Motor neuron (in vitro differentiated cells): ENCODE measurements at regions not wholly inside any gene's neighbourhood (a gene's known extent, or its start where the extent isn't known, plus 50 kb on each side); places are given as distances from the start of the nearest gene placed in this dataset.

Experiments
- ATAC-seq, 8 experiments: fragments of 200-7000 bp; cut with Tn5 transposase; replicated peaks in 6 of 8; 2 replicates each; pipeline ENCODE4 v1.8.0; 2021; ENCODE audit warnings: mild to moderate bottlenecking in 8 of 8, moderate library complexity in 8 of 8
- H3K27ac ChIP-seq, 2 donors: fragments of 250-450 bp; sonication (Bioruptor Pico); 2 replicates each; pipeline ENCODE4 v1.9.0; 2021; ENCODE audit warnings: antibody characterized with exemption in 2 of 2, mild to moderate bottlenecking in 2 of 2, moderate library complexity in 1 of 2
- H3K4me1 ChIP-seq, 2 donors: fragments of 250-450 bp; sonication (Bioruptor Pico); replicated peaks in 1 of 2; 2 replicates each; pipeline ENCODE4 v1.6.1; 2021; ENCODE audit warnings: antibody characterized with exemption in 2 of 2, mild to moderate bottlenecking in 2 of 2, moderate library complexity in 1 of 2
- H3K4me3 ChIP-seq, 5 donors: fragments of 250-450 bp; sonication (Bioruptor Pico); 2 replicates each; pipeline ENCODE4 v1.9.0; 2021; ENCODE audit warnings: antibody characterized with exemption in 5 of 5, mild to moderate bottlenecking in 5 of 5, moderate library complexity in 4 of 5
- WGBS, 10 experiments: fragments of 450-650 bp; shearing (Covaris generic); methylation state at CpG; one replicate each; pipeline ENCODE4 v1.0.0; 2022; 5-methylcytosine and 5-hydroxymethylcytosine counted together
- in situ Hi-C, 9 experiments: fragments of 400-800 bp; cut with MboI; loops; one replicate each; pipeline ENCODE4 v1.15.0; 2021; ENCODE audit warnings: low sequenced_read_pairs in 9 of 9, low pct_unique_long_range_greater_than_20kb in 2 of 9; ENCODE audit not compliant: unreplicated experiment in 9 of 9

DNA sequence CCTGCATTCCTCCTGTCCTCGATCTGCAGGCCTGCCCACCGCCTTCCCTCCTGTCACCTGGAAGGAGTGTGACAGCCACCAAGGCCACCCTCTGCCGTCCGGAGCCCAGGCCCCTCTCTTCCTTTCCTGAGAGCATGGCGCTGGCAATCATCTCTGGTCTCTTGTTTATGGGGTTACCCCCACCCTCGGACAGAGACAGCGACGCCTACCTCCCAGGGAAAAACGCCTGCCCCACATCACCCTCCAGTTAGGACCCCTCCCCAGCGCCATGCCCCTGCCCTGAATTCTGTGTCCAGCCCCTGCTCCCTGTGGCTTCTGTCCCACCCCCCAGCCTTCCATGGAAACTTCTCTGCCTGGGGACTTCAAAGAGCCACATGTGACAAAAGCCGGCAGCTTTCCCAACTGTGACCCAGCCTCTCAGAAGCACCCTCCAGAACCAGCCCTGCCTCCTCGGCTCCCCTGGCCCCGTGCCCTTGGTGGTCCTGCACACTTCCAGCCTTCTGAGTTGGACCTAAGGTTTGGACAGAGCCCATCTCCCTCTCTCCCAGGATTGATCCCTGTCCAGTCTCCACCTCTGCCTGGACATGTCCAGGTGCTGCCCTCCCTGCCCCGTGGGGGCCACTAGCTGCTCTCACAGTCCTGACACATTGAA lies 145.0 kb upstream of the HDAC4 start:
- Histone ChIP-seq H3K27ac (no peak overlapping the region), H3K4me3 (no peak overlapping the region), H3K4me1 (no peaks in the 10 kb centered on the region)
- in situ Hi-C loops = no loop called here
- WGBS, 10 experiments = 17 to 85% (median 58%) methylated on average over 1 to 7 of the region's 14 CpGs; no CpG with 5 or more reads in 6 of the 10 experiments
- no peak for ATAC-seq

DNA sequence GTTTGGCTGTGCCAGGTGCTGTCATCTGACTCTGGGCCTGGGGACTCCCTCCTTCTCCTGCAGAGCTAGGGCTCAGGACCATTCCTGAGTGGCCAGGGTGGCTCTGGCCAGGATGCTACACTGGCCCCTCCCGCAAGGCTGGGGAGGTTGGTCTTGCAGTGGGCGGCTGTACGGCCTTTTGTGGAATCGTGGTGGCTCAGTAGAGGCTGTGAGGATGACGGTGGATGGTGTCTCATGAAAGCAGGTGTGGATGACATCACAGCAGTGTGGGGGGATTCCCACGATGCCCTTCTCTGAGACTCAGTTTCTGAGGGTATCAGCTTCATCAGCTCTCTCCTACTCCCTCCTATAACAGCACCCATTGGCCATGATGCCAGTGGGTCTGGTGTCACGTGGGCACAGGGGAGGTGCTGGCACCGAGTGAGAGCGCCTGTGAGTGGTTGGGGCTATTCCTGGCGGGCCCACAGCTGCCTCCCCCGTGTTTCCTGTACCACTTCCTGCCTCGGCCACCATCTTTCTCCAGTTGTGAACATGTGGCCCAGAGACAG lies 144.2 kb upstream of the HDAC4 start:
- no peak overlapping the region for H3K27ac ChIP-seq
- no peaks in the 10 kb centered on the region for H3K4me1 ChIP-seq
- in situ Hi-C loops = no loop called here
- H3K4me3 ChIP-seq = no peak overlapping the region
- WGBS, 10 experiments = 0 to 100% (median 86%) methylated on average over 1 to 5 of the region's 12 CpGs; no CpG with 5 or more reads in 4 of the 10 experiments
- ATAC-seq = no peak

DNA sequence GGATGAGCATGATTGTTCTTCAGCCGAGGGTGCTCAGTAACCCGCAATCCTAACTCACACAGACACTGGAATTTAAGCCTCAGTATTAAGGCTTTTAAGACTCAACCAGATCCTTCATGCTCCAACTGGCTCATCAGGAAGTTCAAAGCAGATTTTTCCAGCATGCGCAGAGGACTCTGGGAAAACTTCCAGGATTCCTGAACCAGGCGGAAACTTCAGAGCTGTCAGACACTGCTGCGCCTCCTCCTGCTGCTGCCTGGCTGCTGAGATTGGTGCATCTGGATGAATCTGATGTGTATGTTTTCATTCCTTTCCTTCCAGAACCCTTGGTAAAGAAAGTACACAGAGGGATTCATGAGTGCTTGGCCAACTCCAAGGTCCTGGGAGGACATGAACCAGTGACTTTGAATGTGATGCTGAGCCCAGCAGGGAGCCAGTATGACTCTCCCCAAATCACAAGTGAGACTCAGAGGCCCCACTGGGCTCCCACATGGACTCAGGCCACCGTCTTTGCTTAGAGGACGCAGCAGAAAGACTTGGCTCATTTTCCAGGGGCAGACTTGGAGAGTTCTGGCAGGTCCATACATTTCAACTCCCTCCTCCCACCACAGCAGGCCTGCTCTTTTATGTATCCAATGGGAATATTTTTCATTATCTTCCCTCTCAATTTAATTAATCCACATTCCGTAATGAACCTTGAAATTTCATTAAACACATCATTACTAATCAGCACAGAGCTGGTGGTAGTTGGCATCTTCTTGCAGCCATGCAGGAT lies 143.5 kb upstream of the HDAC4 start:
- H3K4me3 ChIP-seq = no peak overlapping the region
- WGBS, 10 experiments = 14 to 100% (median 86%) methylated on average over 1 to 5 of the region's 8 CpGs; no CpG with 5 or more reads in 3 of the 10 experiments
- H3K4me1 ChIP-seq = no peaks in the 10 kb centered on the region
- no peak overlapping the region for H3K27ac ChIP-seq
- ATAC-seq = peak in 2 of 8 experiments; percentile 15 to 38
- in situ Hi-C loops = no loop called here

DNA sequence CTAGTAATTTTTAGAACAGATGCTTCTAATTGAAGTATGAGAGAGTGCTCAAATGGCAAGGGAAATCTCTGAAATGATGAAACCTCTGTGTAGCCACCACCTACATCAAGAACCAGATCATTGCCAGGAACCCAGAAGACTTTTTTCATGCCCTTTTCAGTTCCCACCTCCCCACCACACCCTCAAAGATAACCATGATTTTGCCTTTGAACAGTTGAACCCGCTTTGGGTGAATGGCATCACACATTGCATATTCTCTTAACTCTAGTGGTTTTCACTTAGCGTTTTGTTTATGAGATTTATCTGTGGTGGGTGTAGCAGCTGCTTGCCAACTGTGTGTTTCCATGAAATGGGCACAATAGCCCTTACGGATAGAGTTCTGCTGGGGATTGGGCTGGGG lies 142.9 kb upstream of the HDAC4 start:
- H3K4me3 ChIP-seq = no peak overlapping the region
- in situ Hi-C loops = no loop called here
- no peak for ATAC-seq
- WGBS, 10 experiments = 83 to 100% (median 88%) methylated on average over 1 to 2 of the region's 3 CpGs; no CpG with 5 or more reads in 5 of the 10 experiments
- H3K4me1 ChIP-seq = no peaks in the 10 kb centered on the region
- no peak overlapping the region for H3K27ac ChIP-seq

DNA sequence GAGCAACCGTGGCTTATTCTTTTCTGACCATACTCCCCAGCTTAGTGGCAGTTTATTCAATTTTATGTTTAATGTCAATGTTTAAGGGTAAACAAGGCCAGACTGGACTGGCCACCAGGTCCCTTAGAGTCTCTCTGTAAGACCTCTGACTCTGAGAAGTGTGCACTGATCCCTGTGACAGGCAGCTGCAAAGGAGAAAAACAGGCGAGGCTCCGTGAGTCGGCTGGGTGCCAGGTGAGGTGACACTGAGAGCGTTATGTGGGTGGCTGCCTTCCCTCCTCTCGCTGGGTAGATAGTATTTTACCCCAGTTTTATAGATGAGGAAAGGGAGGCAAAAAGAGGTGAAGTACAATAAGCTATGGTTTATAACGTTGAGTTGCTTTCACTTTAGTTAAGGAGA lies 139.4 kb upstream of the HDAC4 start:
- Histone ChIP-seq H3K4me1 (no peaks in the 10 kb centered on the region), H3K4me3 (no peak overlapping the region), H3K27ac (no peak overlapping the region)
- in situ Hi-C loops = no loop called here
- no peak for ATAC-seq
- 10 to 100% (median 72%) methylated on average over 1 to 5 of the region's 7 CpGs; no CpG with 5 or more reads in 2 of the 10 experiments for WGBS, 10 experiments

DNA sequence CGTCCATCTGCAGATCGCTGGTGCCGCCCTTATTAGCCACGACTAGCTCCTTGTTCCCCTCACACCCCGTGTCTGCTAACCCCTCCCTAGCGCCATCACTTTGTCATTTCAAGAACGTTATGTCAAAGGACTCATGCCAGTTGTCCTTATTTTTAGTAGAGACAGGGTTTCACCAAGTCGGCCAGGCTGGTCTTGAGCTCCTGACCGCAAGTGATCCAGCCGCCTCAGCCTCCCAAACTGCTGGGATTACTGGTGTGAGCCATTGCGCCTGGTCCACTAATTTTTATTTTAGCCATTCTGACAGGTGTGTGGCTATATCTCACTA lies 138.9 kb upstream of the HDAC4 start:
- in situ Hi-C loops = no loop called here
- no peak overlapping the region for H3K4me3 ChIP-seq
- H3K4me1 ChIP-seq = no peaks in the 10 kb centered on the region
- no peak overlapping the region for H3K27ac ChIP-seq
- WGBS, 10 experiments = 46 to 100% (median 92%) methylated on average over 1 to 10 of the region's 11 CpGs; no CpG with 5 or more reads in 4 of the 10 experiments
- no peak for ATAC-seq

DNA sequence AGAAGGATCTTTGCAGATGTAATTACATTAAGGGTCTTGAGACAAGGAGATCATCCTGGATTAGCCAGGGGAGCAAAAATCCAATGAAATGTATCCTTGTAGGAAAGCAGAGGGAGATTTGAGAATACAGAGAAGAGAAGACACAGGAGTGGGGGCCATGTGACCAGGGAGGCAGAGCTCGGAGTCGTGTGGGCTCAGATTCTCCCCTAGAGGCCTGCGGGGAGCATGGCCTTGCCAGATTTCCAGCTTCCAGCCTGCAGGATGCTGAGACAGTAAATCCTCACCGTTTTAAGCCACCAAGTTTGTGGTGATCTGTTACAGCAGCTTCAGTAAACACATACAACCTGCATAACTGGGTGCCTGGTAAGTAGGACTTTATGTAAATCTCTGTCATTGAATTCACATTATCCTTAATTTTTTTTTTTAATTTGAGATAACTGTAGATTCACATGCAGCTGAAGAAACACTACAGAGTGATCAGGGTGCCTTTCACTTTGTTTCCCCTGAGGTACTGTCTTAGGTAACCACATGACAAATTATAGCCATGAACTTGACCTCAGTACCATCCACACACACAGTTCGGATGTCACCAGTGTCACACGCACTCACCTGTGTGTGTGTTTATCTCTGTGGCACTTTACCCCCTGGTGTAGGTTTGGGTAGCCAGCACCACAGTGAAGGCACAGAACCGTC lies 138.4 kb upstream of the HDAC4 start:
- H3K4me3 ChIP-seq = no peak overlapping the region
- in situ Hi-C loops = no loop called here
- ATAC-seq = no peak
- peaks cover under 1 to 4% of the 10 kb centered on the region in 2 donors for H3K4me1 ChIP-seq
- 10 to 92% (median 60%) methylated on average over 1 to 4 of the region's 7 CpGs; no CpG with 5 or more reads in 2 of the 10 experiments for WGBS, 10 experiments
- no peak overlapping the region for H3K27ac ChIP-seq

DNA sequence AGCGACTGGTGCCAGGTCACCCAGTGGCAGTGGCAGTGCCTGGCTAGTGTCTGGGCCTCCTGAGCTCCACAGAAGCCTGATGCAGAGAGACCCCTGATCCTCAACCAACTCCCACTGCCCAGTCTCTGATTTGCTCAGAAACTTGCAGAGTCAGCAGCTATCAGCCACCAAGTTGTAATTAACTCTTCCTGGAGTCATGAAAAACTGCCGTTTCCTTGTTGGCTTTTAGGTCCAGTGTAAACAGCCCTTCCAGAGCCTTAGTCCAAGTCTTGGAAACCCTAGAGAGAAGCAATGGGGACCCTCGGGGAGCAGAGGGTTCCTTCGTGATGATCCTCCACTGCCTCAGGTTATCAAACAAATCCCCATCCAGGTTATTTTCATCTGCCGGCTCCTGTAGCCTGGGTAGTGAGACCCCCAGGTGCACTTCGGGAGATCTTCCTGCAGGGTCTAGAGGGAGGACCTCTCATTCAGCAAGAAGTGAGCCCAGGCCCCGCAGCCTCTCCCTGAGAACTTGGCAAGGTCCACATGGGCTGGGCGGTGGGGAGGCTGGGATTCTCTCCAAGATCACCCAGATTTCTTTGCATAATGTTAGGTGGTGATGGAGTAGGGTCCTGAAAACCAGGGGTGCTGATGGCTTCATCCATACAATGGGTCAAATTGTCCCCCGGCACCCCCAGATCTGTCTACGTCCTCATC lies 137.7 kb upstream of the HDAC4 start:
- Histone ChIP-seq H3K27ac (no peak overlapping the region), H3K4me3 (no peak overlapping the region), H3K4me1 (peaks cover 7 to 11% of the 10 kb centered on the region in 2 donors)
- ATAC-seq = no peak
- 20 to 100% (median 75%) methylated on average over 1 to 6 of the region's 10 CpGs; no CpG with 5 or more reads in 1 of the 10 experiments for WGBS, 10 experiments
- in situ Hi-C loops = no loop called here

DNA sequence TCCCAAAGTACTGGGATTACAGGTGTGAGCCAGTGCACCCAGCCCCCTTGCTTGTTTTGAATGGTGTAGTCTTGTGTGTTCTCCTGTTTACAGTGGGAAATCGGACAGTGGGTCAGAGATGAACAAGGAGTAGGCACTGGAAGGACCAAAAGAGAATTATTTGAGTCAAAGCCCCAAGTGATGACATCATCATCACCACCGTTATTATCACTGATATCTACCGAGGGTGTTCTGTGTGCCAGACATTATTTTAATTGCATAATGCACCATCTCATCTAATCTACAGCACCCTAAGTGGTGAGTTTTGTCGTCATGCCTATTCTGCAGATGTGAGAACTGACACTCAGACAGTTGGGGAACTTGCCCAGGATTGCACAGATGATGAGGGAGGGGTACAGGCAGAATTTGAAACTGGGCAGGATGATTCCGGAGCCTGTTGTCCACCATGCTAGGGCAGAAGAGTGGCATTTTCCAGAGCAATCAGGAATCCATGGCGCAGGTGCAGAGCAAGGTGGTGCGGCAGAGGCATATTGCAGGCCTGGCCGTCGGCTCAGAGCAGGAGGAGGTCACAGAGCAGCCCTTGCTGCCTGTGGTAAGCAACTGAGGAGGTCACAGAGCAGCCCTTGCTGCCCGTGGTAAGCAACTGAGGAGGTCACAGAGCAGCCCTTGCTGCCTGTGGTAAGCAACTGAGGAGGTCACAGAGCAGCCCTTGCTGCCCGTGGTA lies 137.0 kb upstream of the HDAC4 start:
- in situ Hi-C loops = no loop called here
- H3K4me1 ChIP-seq = peaks cover 14 to 18% of the 10 kb centered on the region in 2 donors
- 10 to 100% (median 80%) methylated on average over 1 to 5 of the region's 11 CpGs; no CpG with 5 or more reads in 1 of the 10 experiments for WGBS, 10 experiments
- ATAC-seq = no peak
- no peak overlapping the region for H3K4me3 ChIP-seq
- H3K27ac ChIP-seq = no peak overlapping the region

DNA sequence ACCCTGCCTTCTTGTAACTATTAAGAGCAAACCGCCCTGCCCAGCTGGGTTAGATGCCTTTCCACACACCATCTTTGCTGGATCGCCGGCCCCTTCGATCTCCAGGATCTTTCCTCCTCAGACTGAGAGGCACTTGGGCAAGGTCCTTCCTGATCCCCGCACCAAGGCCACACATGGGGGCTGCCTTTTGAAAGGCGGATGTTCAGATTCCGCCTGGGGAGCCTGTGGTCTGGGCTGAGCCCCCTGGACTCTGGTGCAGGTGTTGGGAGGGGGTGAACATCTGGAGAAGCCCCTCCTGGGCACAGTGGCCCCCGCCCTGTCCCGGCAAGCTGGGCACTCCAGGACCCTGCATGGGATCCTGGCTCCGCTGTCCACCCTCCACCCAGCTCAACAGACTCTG lies 135.4 kb upstream of the HDAC4 start:
- Histone ChIP-seq H3K4me3 (no peak overlapping the region), H3K4me1 (peaks cover 31 to 34% of the 10 kb centered on the region in 2 donors), H3K27ac (no peak overlapping the region)
- no peak for ATAC-seq
- in situ Hi-C loops = no loop called here
- WGBS, 10 experiments = 55 to 93% (median 78%) methylated on average over 1 to 5 of the region's 10 CpGs; no CpG with 5 or more reads in 6 of the 10 experiments

DNA sequence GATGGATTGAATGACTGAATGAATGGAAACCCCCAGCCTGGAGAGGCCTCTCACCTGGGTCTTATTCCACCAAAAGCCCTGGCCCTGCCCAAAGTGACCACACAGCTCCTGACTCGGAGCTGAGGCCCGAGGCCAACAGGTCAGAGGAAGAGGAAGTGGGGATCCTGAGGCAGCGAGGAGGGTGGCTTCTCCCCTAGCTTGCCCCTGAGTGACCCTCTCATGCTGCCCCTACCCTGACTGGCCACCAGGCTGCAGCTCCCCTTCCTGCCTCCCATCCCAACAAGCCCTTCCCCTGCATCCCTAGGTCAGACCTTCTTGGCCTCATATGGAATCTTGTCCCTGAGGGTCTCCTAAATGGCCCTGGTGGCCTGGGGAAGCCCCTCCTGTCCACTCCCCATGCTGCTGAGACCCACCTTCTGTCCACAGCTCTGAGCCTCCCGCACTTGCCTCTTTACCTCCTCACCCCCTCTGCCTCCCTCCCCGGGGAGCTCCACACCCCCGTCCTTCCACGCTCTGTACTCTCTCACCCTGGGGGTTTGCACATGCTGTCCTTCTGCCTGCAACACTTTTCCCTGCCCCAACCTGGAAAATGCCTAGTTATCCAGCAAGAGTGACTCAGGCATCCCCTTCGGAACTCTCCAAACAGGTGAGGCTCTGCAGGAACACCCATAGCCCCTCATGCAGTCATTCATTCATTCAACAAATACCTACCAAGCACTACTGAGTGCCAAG lies 134.8 kb upstream of the HDAC4 start:
- Histone ChIP-seq H3K27ac (no peak overlapping the region), H3K4me1 (peaks cover 33 to 37% of the 10 kb centered on the region in 2 donors), H3K4me3 (no peak overlapping the region)
- ATAC-seq = no peak
- in situ Hi-C loops = no loop called here
- WGBS, 10 experiments = 20 to 88% methylated on average over 1 to 3 of the region's 8 CpGs; no CpG with 5 or more reads in 8 of the 10 experiments
